NCI-H748 (cell line): ENCODE measurements at regions not wholly inside any gene's neighbourhood (a gene's known extent, or its start where the extent isn't known, plus 50 kb on each side); places are given as distances from the start of the nearest gene placed in this dataset.
"Not testable (repeated sequence)": the region's sequence is repeated elsewhere in the genome, so short reads cannot be mapped to it uniquely, and the experiment has no call there.

Experiments
- DNase-seq: peaks from one replicate; lab custom pipeline; 2025; ENCODE audit not compliant: unreplicated experiment; lab: John Stamatoyannopoulos, UW

- no peak for DNase-seq
Observed at GRCh38 chr1:157231846-157232525, 93.8 kb upstream of the ETV3 start.

GRCh38 chr1:157230500-157230899 lies 92.3 kb upstream of the ETV3 start:
- no peak for DNase-seq

- DNase-seq, result no peak
Observed at GRCh38 chr1:157227700-157228099, 89.5 kb upstream of the ETV3 start.

GRCh38 chr1:157226739-157227138 lies 88.5 kb upstream of the ETV3 start:
- DNase-seq, result no peak

GRCh38 chr1:157219600-157219999 lies 81.4 kb upstream of the ETV3 start:
- no peak for DNase-seq

- DNase-seq, result no peak
Observed at GRCh38 chr1:157219182-157219581, 81.0 kb upstream of the ETV3 start.

- no peak for DNase-seq
Observed at GRCh38 chr1:157218671-157219070, 80.5 kb upstream of the ETV3 start.

GRCh38 chr1:157217486-157217885 lies 79.3 kb upstream of the ETV3 start:
- no peak for DNase-seq

- DNase-seq, result no peak
Observed at GRCh38 chr1:157213836-157214235, 75.6 kb upstream of the ETV3 start.

GRCh38 chr1:157209514-157209913 lies 71.3 kb upstream of the ETV3 start:
- no peak for DNase-seq

- not testable (repeated sequence) for DNase-seq
Observed at GRCh38 chr1:157205982-157206381, 67.8 kb upstream of the ETV3 start.

- no peak for DNase-seq
Observed at GRCh38 chr1:157203166-157203565, 65.0 kb upstream of the ETV3 start.

GRCh38 chr1:157202331-157202730 lies 64.1 kb upstream of the ETV3 start:
- DNase-seq, result no peak

GRCh38 chr1:157201767-157202166 lies 63.6 kb upstream of the ETV3 start:
- DNase-seq, result peak; percentile 18

- no peak for DNase-seq
Observed at GRCh38 chr1:157200451-157200850, 62.3 kb upstream of the ETV3 start.

- no peak for DNase-seq
Observed at GRCh38 chr1:157199421-157199755, 61.2 kb upstream of the ETV3 start.

- no peak for DNase-seq
Observed at GRCh38 chr1:157198619-157199420, 60.6 kb upstream of the ETV3 start.

GRCh38 chr1:157197906-157198435 lies 59.8 kb upstream of the ETV3 start:
- no peak for DNase-seq

GRCh38 chr1:157196670-157197456 lies 58.7 kb upstream of the ETV3 start:
- peak; percentile 23 for DNase-seq

GRCh38 chr1:157196245-157196543 lies 58.0 kb upstream of the ETV3 start:
- no peak for DNase-seq

GRCh38 chr1:157195521-157196244 lies 57.5 kb upstream of the ETV3 start:
- no peak for DNase-seq
